Caco-2 (cell line): ENCODE measurements at regions not wholly inside any gene's neighbourhood (a gene's known extent, or its start where the extent isn't known, plus 50 kb on each side); places are given as distances from the start of the nearest gene placed in this dataset.

Source experiments
- BruUV-seq: library from RNA; stranded (reverse); fragments of 400-500 nt; replicated peaks from 2 replicates; lab custom pipeline; 2021; lab: Mats Ljungman, UMichigan
- CTCF ChIA-PET: fragments of 300-600 bp; sonication (Branson Sonifier 250); formaldehyde crosslinking; loops from one replicate; lab custom pipeline; 2022; ENCODE audit warnings: antibody characterized with exemption; lab: Charles Lee
- POLR2A ChIA-PET: fragments of 300-600 bp; sonication (Branson Sonifier 250); formaldehyde crosslinking; loops from one replicate; lab custom pipeline; 2022; ENCODE audit warnings: antibody characterized with exemption; lab: Charles Lee
- DNase-seq, 2 experiments: peaks; one replicate each; pipeline versions ENCODE4 v3.0.0 to v3.0.0-alpha.2; 2020 to 2022
- H3K27me3 ChIP-seq: replicated peaks from 2 replicates; pipeline ENCODE4 v1.6.0; 2011; ENCODE audit warnings: low read length; ENCODE audit not compliant: control insufficient read depth, insufficient read depth
- H3K36me3 ChIP-seq: 2 replicates; pipeline ENCODE4 v1.5.1; 2011; ENCODE audit warnings: low read length; ENCODE audit not compliant: control insufficient read depth, insufficient read depth
- H3K4me1 ChIP-seq: fragments of 250-450 bp; sonication (Bioruptor Pico); 2 replicates; pipeline ENCODE4 v1.5.1; 2020; ENCODE audit warnings: mild to moderate bottlenecking
- H3K4me3 ChIP-seq: 2 replicates; pipeline ENCODE4 v1.5.1; 2011; ENCODE audit warnings: low read depth, mild to moderate bottlenecking, control low read depth, low read length
- H3K9me3 ChIP-seq: fragments of 250-450 bp; sonication (Bioruptor Pico); 2 replicates; pipeline ENCODE4 v1.5.1; 2020; ENCODE audit warnings: mild to moderate bottlenecking, moderate library complexity
- H3K27ac Mint-ChIP-seq: one replicate; pipeline ENCODE4 v1.8.0; 2022; ENCODE audit warnings: mixed read lengths; ENCODE audit not compliant: unreplicated experiment
- H3K27me3 Mint-ChIP-seq: one replicate; pipeline ENCODE4 v1.8.0; 2022; ENCODE audit warnings: mixed read lengths; ENCODE audit not compliant: insufficient read depth, unreplicated experiment
- H3K36me3 Mint-ChIP-seq: one replicate; pipeline ENCODE4 v1.8.0; 2022; ENCODE audit warnings: mild to moderate bottlenecking, mixed read lengths; ENCODE audit not compliant: insufficient read depth, unreplicated experiment
- H3K4me1 Mint-ChIP-seq: one replicate; pipeline ENCODE4 v1.8.0; 2022; ENCODE audit warnings: low read depth, mixed read lengths; ENCODE audit not compliant: unreplicated experiment
- H3K4me3 Mint-ChIP-seq: one replicate; pipeline ENCODE4 v1.8.0; 2022; ENCODE audit warnings: mild to moderate bottlenecking, moderate library complexity, mixed read lengths; ENCODE audit not compliant: unreplicated experiment
- H3K9me3 Mint-ChIP-seq: one replicate; pipeline ENCODE4 v1.8.0; 2022; ENCODE audit warnings: mixed read lengths; ENCODE audit not compliant: unreplicated experiment
- intact Hi-C: fragments of 100-400 bp; cut with micrococcal nuclease; formaldehyde crosslinking; loops from one replicate; pipeline ENCODE4 v1.10.0; 2022; ENCODE audit not compliant: unreplicated experiment
- TF ChIP-seq, protein P1 (sequence below), 2 experiments: fragments of 200-600 bp in 1 of 2; IDR thresholded peaks; 1 replicate in 1 of 2; 2 replicates in 1 of 2; pipeline versions ENCODE4 v1.5.1 to v1.8.0; 2011 to 2022; ENCODE audit warnings: antibody characterized with exemption in 1 of 2, control low read depth in 1 of 2, inconsistent platforms in 1 of 2, low read depth in 1 of 2, low read length in 1 of 2, mild to moderate bottlenecking in 1 of 2, moderate library complexity in 1 of 2; ENCODE audit not compliant: insufficient read depth in 1 of 2, severe bottlenecking in 1 of 2, unreplicated experiment in 1 of 2

GRCh38 chr13:80452279-80452678, 111.4 kb upstream of the SPRY2 start:
- CTCF ChIA-PET = no interaction called here
- BruUV-seq = no TSS peak
- TF ChIP-seq, protein P1, sequence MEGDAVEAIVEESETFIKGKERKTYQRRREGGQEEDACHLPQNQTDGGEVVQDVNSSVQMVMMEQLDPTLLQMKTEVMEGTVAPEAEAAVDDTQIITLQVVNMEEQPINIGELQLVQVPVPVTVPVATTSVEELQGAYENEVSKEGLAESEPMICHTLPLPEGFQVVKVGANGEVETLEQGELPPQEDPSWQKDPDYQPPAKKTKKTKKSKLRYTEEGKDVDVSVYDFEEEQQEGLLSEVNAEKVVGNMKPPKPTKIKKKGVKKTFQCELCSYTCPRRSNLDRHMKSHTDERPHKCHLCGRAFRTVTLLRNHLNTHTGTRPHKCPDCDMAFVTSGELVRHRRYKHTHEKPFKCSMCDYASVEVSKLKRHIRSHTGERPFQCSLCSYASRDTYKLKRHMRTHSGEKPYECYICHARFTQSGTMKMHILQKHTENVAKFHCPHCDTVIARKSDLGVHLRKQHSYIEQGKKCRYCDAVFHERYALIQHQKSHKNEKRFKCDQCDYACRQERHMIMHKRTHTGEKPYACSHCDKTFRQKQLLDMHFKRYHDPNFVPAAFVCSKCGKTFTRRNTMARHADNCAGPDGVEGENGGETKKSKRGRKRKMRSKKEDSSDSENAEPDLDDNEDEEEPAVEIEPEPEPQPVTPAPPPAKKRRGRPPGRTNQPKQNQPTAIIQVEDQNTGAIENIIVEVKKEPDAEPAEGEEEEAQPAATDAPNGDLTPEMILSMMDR (IDR thresholded peaks at IDR 0.05; ENCODE audit: insufficient read depth in 1 of 2, low read depth in 1 of 2, low read length in 1 of 2, severe bottlenecking in 1 of 2, unreplicated experiment in 1 of 2) = no peak
- no peaks in the 10 kb centered on the region for H3K9me3 Mint-ChIP-seq
- no peaks in the 10 kb centered on the region for H3K4me1 Mint-ChIP-seq
- intact Hi-C loops = no loop called here
- no peaks in the 10 kb centered on the region for H3K27me3 ChIP-seq
- H3K27ac Mint-ChIP-seq = no peak overlapping the region
- no peaks in the 10 kb centered on the region for H3K36me3 Mint-ChIP-seq
- no peaks in the 10 kb centered on the region for H3K4me1 ChIP-seq
- POLR2A ChIA-PET = no interaction called here
- DNase-seq = no peak
- H3K27me3 Mint-ChIP-seq = peaks cover 3% of the 10 kb centered on the region
- peaks cover 5% of the 10 kb centered on the region; the same call in 1 of the 2 replicates for H3K9me3 ChIP-seq
- H3K4me3 Mint-ChIP-seq = no peak overlapping the region
- H3K4me3 ChIP-seq = no peak overlapping the region
- H3K36me3 ChIP-seq = no peaks in the 10 kb centered on the region

- BruUV-seq = no TSS peak
- no peaks in the 10 kb centered on the region for H3K36me3 ChIP-seq
- H3K4me1 ChIP-seq = no peaks in the 10 kb centered on the region
- DNase-seq = no peak
- H3K27me3 ChIP-seq = no peaks in the 10 kb centered on the region
- Mint-ChIP-seq H3K4me3 (no peak overlapping the region), H3K36me3 (no peaks in the 10 kb centered on the region), H3K4me1 (no peaks in the 10 kb centered on the region), H3K9me3 (no peaks in the 10 kb centered on the region), H3K27me3 (peaks cover 3% of the 10 kb centered on the region), H3K27ac (no peak overlapping the region)
- intact Hi-C loops = no loop called here
- TF ChIP-seq, protein P1 (IDR thresholded peaks at IDR 0.05; ENCODE audit: insufficient read depth in 1 of 2, low read depth in 1 of 2, low read length in 1 of 2, severe bottlenecking in 1 of 2, unreplicated experiment in 1 of 2) = no peak
- ChIA-PET POLR2A (no interaction called here), CTCF (no interaction called here)
- H3K4me3 ChIP-seq = no peak overlapping the region
- H3K9me3 ChIP-seq = peaks cover 5% of the 10 kb centered on the region; the same call in 1 of the 2 replicates
Observed at GRCh38 chr13:80451641-80452040, 110.7 kb upstream of the SPRY2 start.

DNA sequence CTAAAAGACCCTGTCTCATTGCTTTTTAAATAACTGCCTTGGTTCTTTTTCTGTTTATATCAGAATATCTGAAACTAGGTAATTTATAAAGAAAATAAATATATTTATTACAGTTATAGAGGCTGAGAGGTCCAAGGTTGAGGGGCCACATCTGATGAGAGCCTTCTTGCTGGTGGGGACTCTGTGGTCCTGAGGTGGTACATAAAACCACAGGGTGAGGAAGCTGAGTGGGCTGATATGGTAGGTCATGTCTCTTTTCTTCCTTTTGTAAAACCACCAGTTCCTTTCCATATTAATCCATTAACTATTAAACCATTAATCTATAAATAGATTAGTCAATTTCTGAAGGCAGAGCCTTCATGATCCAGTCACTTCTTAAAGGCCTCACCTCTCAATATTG, 109.5 kb upstream of the SPRY2 start:
- no peaks in the 10 kb centered on the region for H3K4me1 Mint-ChIP-seq
- TF ChIP-seq, protein P1 (IDR thresholded peaks at IDR 0.05; ENCODE audit: insufficient read depth in 1 of 2, low read depth in 1 of 2, low read length in 1 of 2, severe bottlenecking in 1 of 2, unreplicated experiment in 1 of 2) = no peak
- no TSS peak for BruUV-seq
- Histone ChIP-seq H3K27me3 (no peaks in the 10 kb centered on the region), H3K9me3 (peaks cover 5% of the 10 kb centered on the region; the same call in 1 of the 2 replicates), H3K4me1 (no peaks in the 10 kb centered on the region), H3K4me3 (no peak overlapping the region), H3K36me3 (no peaks in the 10 kb centered on the region)
- ChIA-PET POLR2A (no interaction called here), CTCF (no interaction called here)
- no peaks in the 10 kb centered on the region for H3K36me3 Mint-ChIP-seq
- no peak overlapping the region for H3K27ac Mint-ChIP-seq
- no peak overlapping the region for H3K4me3 Mint-ChIP-seq
- H3K27me3 Mint-ChIP-seq = peaks cover 3% of the 10 kb centered on the region
- intact Hi-C loops = no loop called here
- H3K9me3 Mint-ChIP-seq = no peaks in the 10 kb centered on the region
- DNase-seq = no peak
